ENCODE measurements at regions not wholly inside any gene's neighbourhood (a gene's known extent, or its start where the extent isn't known, plus 50 kb on each side); places are given as distances from the start of the nearest gene placed in this dataset.

- H3K27me3 ChIP-seq, result no peaks in the 10 kb centered on the region
- H3K36me3 ChIP-seq, result no peaks in the 10 kb centered on the region
- no peaks in the 10 kb centered on the region; the same call in 1 of the 2 replicates for H3K9me3 ChIP-seq (replicated peaks)
- DNase-seq, result peak; percentile 91 to 95
- H3K4me3 ChIP-seq, result no peak overlapping the region
- H3K4me1 ChIP-seq, result peaks cover 25% of the 10 kb centered on the region
- H3K27ac ChIP-seq, result peak overlapping the region; percentile 58
These were observed 356.6 kb downstream of the PREX1 start for GRCh38 chr20:48471176-48471575.

- H3K4me1 ChIP-seq, result peaks cover 26% of the 10 kb centered on the region
- no peak for DNase-seq
- no peak overlapping the region for H3K4me3 ChIP-seq
- no peaks in the 10 kb centered on the region; the same call in 1 of the 2 replicates for H3K9me3 ChIP-seq (replicated peaks)
- peak overlapping the region; percentile 58; the same call in 1 of the 2 replicates for H3K27ac ChIP-seq
- no peaks in the 10 kb centered on the region for H3K36me3 ChIP-seq
- H3K27me3 ChIP-seq, result no peaks in the 10 kb centered on the region
These were observed 357.7 kb downstream of the PREX1 start for GRCh38 chr20:48470141-48470540.

GRCh38 chr20:48469026-48469425 lies 358.8 kb downstream of the PREX1 start:
- H3K9me3 ChIP-seq (replicated peaks), result no peaks in the 10 kb centered on the region; the same call in 1 of the 2 replicates
- H3K36me3 ChIP-seq, result no peaks in the 10 kb centered on the region
- DNase-seq, result no peak
- H3K27me3 ChIP-seq, result no peaks in the 10 kb centered on the region
- H3K27ac ChIP-seq, result no peak overlapping the region
- peaks cover 37% of the 10 kb centered on the region for H3K4me1 ChIP-seq
- no peak overlapping the region for H3K4me3 ChIP-seq

- no peak overlapping the region for H3K27ac ChIP-seq
- no peaks in the 10 kb centered on the region for H3K27me3 ChIP-seq
- no peaks in the 10 kb centered on the region; the same call in 1 of the 2 replicates for H3K9me3 ChIP-seq (replicated peaks)
- DNase-seq, result no peak
- no peaks in the 10 kb centered on the region for H3K36me3 ChIP-seq
- H3K4me1 ChIP-seq, result peaks cover 42% of the 10 kb centered on the region
- H3K4me3 ChIP-seq, result no peak overlapping the region
These were observed 359.2 kb downstream of the PREX1 start for GRCh38 chr20:48468571-48468970.

- Histone ChIP-seq H3K27me3 (no peaks in the 10 kb centered on the region), H3K9me3 (replicated peaks) (no peaks in the 10 kb centered on the region; the same call in 1 of the 2 replicates), H3K27ac (no peak overlapping the region), H3K4me1 (peaks cover 51% of the 10 kb centered on the region), H3K36me3 (no peaks in the 10 kb centered on the region), H3K4me3 (no peak overlapping the region)
- DNase-seq, result peak; percentile 47 to 66
These were observed 360.2 kb downstream of the PREX1 start for GRCh38 chr20:48467622-48468021.

- no peaks in the 10 kb centered on the region for H3K27me3 ChIP-seq
- no peak overlapping the region for H3K4me3 ChIP-seq
- DNase-seq, result no peak
- no peaks in the 10 kb centered on the region for H3K36me3 ChIP-seq
- H3K27ac ChIP-seq, result no peak overlapping the region
- peaks cover 34% of the 10 kb centered on the region for H3K4me1 ChIP-seq
- no peaks in the 10 kb centered on the region; the same call in 1 of the 2 replicates for H3K9me3 ChIP-seq (replicated peaks)
These were observed 362.5 kb downstream of the PREX1 start for GRCh38 chr20:48465271-48465670.

- peak; percentile 69 to 81 for DNase-seq
- H3K4me3 ChIP-seq, result no peak overlapping the region
- peaks cover 33% of the 10 kb centered on the region for H3K4me1 ChIP-seq
- peak overlapping the region; percentile 49 for H3K27ac ChIP-seq
- H3K27me3 ChIP-seq, result no peaks in the 10 kb centered on the region
- no peaks in the 10 kb centered on the region; the same call in 1 of the 2 replicates for H3K9me3 ChIP-seq (replicated peaks)
- H3K36me3 ChIP-seq, result no peaks in the 10 kb centered on the region
These were observed 363.9 kb downstream of the PREX1 start for GRCh38 chr20:48463916-48464315.

- DNase-seq, result peak; percentile 62 to 69
- H3K36me3 ChIP-seq, result no peaks in the 10 kb centered on the region
- H3K9me3 ChIP-seq (replicated peaks), result no peaks in the 10 kb centered on the region; the same call in 1 of the 2 replicates
- H3K4me3 ChIP-seq, result no peak overlapping the region
- H3K27ac ChIP-seq, result peak overlapping the region; percentile 49; the same call in 1 of the 2 replicates
- no peaks in the 10 kb centered on the region for H3K27me3 ChIP-seq
- H3K4me1 ChIP-seq, result peaks cover 37% of the 10 kb centered on the region
These were observed 364.6 kb downstream of the PREX1 start for GRCh38 chr20:48463096-48463720.

- Histone ChIP-seq H3K4me3 (no peak overlapping the region), H3K36me3 (no peaks in the 10 kb centered on the region), H3K27ac (no peak overlapping the region), H3K27me3 (no peaks in the 10 kb centered on the region), H3K4me1 (peaks cover 47% of the 10 kb centered on the region), H3K9me3 (replicated peaks) (no peaks in the 10 kb centered on the region; the same call in 1 of the 2 replicates)
- DNase-seq, result no peak
These were observed 366.1 kb downstream of the PREX1 start for GRCh38 chr20:48461735-48462119.

- Histone ChIP-seq H3K9me3 (replicated peaks) (no peaks in the 10 kb centered on the region; the same call in 1 of the 2 replicates), H3K4me3 (no peak overlapping the region), H3K27ac (no peak overlapping the region), H3K4me1 (peaks cover 51% of the 10 kb centered on the region), H3K27me3 (no peaks in the 10 kb centered on the region), H3K36me3 (no peaks in the 10 kb centered on the region)
- DNase-seq, result no peak
These were observed 366.6 kb downstream of the PREX1 start for GRCh38 chr20:48461091-48461734.

GRCh38 chr20:48460681-48461080 lies 367.1 kb downstream of the PREX1 start:
- Histone ChIP-seq H3K4me3 (no peak overlapping the region), H3K27me3 (no peaks in the 10 kb centered on the region), H3K27ac (no peak overlapping the region), H3K4me1 (peaks cover 54% of the 10 kb centered on the region), H3K9me3 (replicated peaks) (no peaks in the 10 kb centered on the region), H3K36me3 (no peaks in the 10 kb centered on the region)
- DNase-seq, result no peak

- no peak for DNase-seq
- Histone ChIP-seq H3K27ac (no peak overlapping the region), H3K36me3 (no peaks in the 10 kb centered on the region), H3K27me3 (no peaks in the 10 kb centered on the region), H3K9me3 (replicated peaks) (no peaks in the 10 kb centered on the region), H3K4me3 (no peak overlapping the region), H3K4me1 (peaks cover 59% of the 10 kb centered on the region)
These were observed 367.9 kb downstream of the PREX1 start for GRCh38 chr20:48459722-48460395.

GRCh38 chr20:48458601-48459385 lies 369.0 kb downstream of the PREX1 start:
- no peaks in the 10 kb centered on the region for H3K27me3 ChIP-seq

GRCh38 chr20:48458003-48458377 lies 369.8 kb downstream of the PREX1 start:
- Histone ChIP-seq H3K4me3 (no peak overlapping the region), H3K27me3 (no peaks in the 10 kb centered on the region), H3K9me3 (replicated peaks) (no peaks in the 10 kb centered on the region), H3K4me1 (peaks cover 51% of the 10 kb centered on the region), H3K27ac (no peak overlapping the region), H3K36me3 (peaks cover 4% of the 10 kb centered on the region; the same call in 1 of the 2 replicates)
- DNase-seq, result no peak

More at GRCh38 chr20:48458601-48459385, 369.0 kb downstream of the PREX1 start:
- Histone ChIP-seq H3K4me3 (no peak overlapping the region), H3K4me1 (peaks cover 59% of the 10 kb centered on the region), H3K27ac (no peak overlapping the region), H3K36me3 (no peaks in the 10 kb centered on the region), H3K9me3 (replicated peaks) (no peaks in the 10 kb centered on the region)
- no peak for DNase-seq

Measured in SJCRH30 (cell line).